H9 (cell line): ENCODE measurements at regions not wholly inside any gene's neighbourhood (a gene's known extent, or its start where the extent isn't known, plus 50 kb on each side); places are given as distances from the start of the nearest gene placed in this dataset.

Experiments
- DNase-seq: peaks from one replicate; pipeline ENCODE4 v3.0.0-alpha.2; 2017
- H2AFZ ChIP-seq: one replicate; pipeline ENCODE4 v1.6.1; 2013; ENCODE audit warnings: mild to moderate bottlenecking, low read length, control low read depth, moderate library complexity
- H2AK5ac ChIP-seq: 2 replicates; pipeline ENCODE4 v1.6.1; 2013; ENCODE audit warnings: low read length, control low read depth, mixed read lengths; ENCODE audit not compliant: insufficient read length
- H2BK120ac ChIP-seq: one replicate; pipeline ENCODE4 v1.6.1; 2013; ENCODE audit warnings: low read depth, mild to moderate bottlenecking, low read length, control low read depth, inconsistent platforms; ENCODE audit not compliant: poor library complexity, severe bottlenecking
- H2BK12ac ChIP-seq: 2 replicates; pipeline ENCODE4 v1.6.1; 2013; ENCODE audit warnings: low read length, control low read depth, mixed read lengths, low read depth; ENCODE audit not compliant: insufficient read length
- H2BK15ac ChIP-seq: 2 replicates; pipeline ENCODE4 v1.6.1; 2013; ENCODE audit warnings: low read depth, low read length, control low read depth
- H2BK20ac ChIP-seq: one replicate; pipeline ENCODE4 v1.6.1; 2013; ENCODE audit warnings: low read depth, mild to moderate bottlenecking, low read length, control low read depth, inconsistent platforms; ENCODE audit not compliant: poor library complexity, severe bottlenecking
- H2BK5ac ChIP-seq: 2 replicates; pipeline ENCODE4 v1.6.1; 2013; ENCODE audit warnings: low read length, control low read depth, mixed read lengths; ENCODE audit not compliant: insufficient read length
- H3K14ac ChIP-seq: 2 replicates; pipeline ENCODE4 v1.6.1; 2013; ENCODE audit warnings: low read length, control low read depth; ENCODE audit not compliant: insufficient read depth
- H3K18ac ChIP-seq: 2 replicates; pipeline ENCODE4 v1.6.1; 2013; ENCODE audit warnings: low read depth, mild to moderate bottlenecking, mixed read lengths, low read length, control low read depth; ENCODE audit not compliant: insufficient read length
- H3K23ac ChIP-seq: 2 replicates; pipeline ENCODE4 v1.6.1; 2013; ENCODE audit warnings: low read length, control low read depth, mixed read lengths, low read depth; ENCODE audit not compliant: insufficient read length
- H3K23me2 ChIP-seq: 2 replicates; pipeline ENCODE4 v1.6.1; 2013; ENCODE audit warnings: low read depth, mild to moderate bottlenecking, mixed read lengths, low read length, control low read depth; ENCODE audit not compliant: insufficient read length, poor library complexity, severe bottlenecking
- H3K27ac ChIP-seq: 2 replicates; pipeline ENCODE4 v1.5.1; 2013; ENCODE audit warnings: low read length, control low read depth, mixed read lengths, low read depth; ENCODE audit not compliant: insufficient read length
- H3K27me3 ChIP-seq: 2 replicates; pipeline ENCODE4 v1.6.1; 2013; ENCODE audit warnings: low read length, control low read depth, inconsistent platforms; ENCODE audit not compliant: insufficient read depth
- H3K4ac ChIP-seq: 2 replicates; pipeline ENCODE4 v1.6.1; 2013; ENCODE audit warnings: low read depth, mild to moderate bottlenecking, control low read depth, inconsistent platforms, low read length, moderate library complexity
- H3K4me1 ChIP-seq: 2 replicates; pipeline ENCODE4 v1.6.1; 2013; ENCODE audit warnings: low read length, control low read depth, inconsistent platforms; ENCODE audit not compliant: insufficient read depth
- H3K4me2 ChIP-seq: 2 replicates; pipeline ENCODE4 v1.6.1; 2013; ENCODE audit warnings: low read length, control low read depth, mixed read lengths; ENCODE audit not compliant: insufficient read length, insufficient read depth
- H3K56ac ChIP-seq: 2 replicates; pipeline ENCODE4 v1.6.1; 2013; ENCODE audit warnings: low read depth, mild to moderate bottlenecking, mixed read lengths, low read length, control low read depth; ENCODE audit not compliant: insufficient read length
- H3K79me1 ChIP-seq: 2 replicates; pipeline ENCODE4 v1.6.1; 2013; ENCODE audit warnings: low read depth, mild to moderate bottlenecking, moderate library complexity, low read length, control low read depth, inconsistent platforms; ENCODE audit not compliant: insufficient read depth, poor library complexity, severe bottlenecking
- H3K79me2 ChIP-seq: 2 replicates; pipeline ENCODE4 v1.6.1; 2013; ENCODE audit warnings: low read length, control low read depth, inconsistent platforms; ENCODE audit not compliant: insufficient read depth
- H3K9ac ChIP-seq: 2 replicates; pipeline ENCODE4 v1.6.1; 2013; ENCODE audit warnings: low read length, control low read depth, mixed read lengths; ENCODE audit not compliant: insufficient read length; ENCODE audit errors: extremely low read depth
- H3K9me3 ChIP-seq: one replicate; pipeline ENCODE4 v1.6.1; 2013; ENCODE audit warnings: low read depth, low read length, inconsistent platforms; ENCODE audit not compliant: control insufficient read depth
- H3T11ph ChIP-seq: one replicate; pipeline ENCODE4 v1.6.1; 2013; ENCODE audit warnings: mild to moderate bottlenecking, low read length, control low read depth, inconsistent platforms
- H4K20me1 ChIP-seq: one replicate; pipeline ENCODE4 v1.6.1; 2013; ENCODE audit not compliant: control insufficient read depth, insufficient read length, insufficient read depth
- H4K5ac ChIP-seq: 2 replicates; pipeline ENCODE4 v1.6.1; 2013; ENCODE audit warnings: low read depth, mild to moderate bottlenecking, mixed read lengths, low read length, control low read depth; ENCODE audit not compliant: insufficient read length
- H4K8ac ChIP-seq: replicated peaks from 2 replicates; pipeline ENCODE4 v1.6.1; 2013; ENCODE audit warnings: low read length, control low read depth, mixed read lengths, low read depth; ENCODE audit not compliant: insufficient read length
- H4K91ac ChIP-seq: 2 replicates; pipeline ENCODE4 v1.6.1; 2013; ENCODE audit warnings: low read depth, mild to moderate bottlenecking, moderate library complexity, mixed read lengths, low read length, control low read depth; ENCODE audit not compliant: insufficient read length
- H3K27ac Mint-ChIP-seq, 3 experiments: 2 replicates in 2 of 3; 3 replicates in 1 of 3; pipeline ENCODE4 v1.8.0; 2020 to 2021; ENCODE audit warnings: mixed read lengths in 3 of 3, mild to moderate bottlenecking in 1 of 3, moderate library complexity in 1 of 3
- H3K27me3 Mint-ChIP-seq: 2 replicates; pipeline ENCODE4 v1.8.0; 2021; ENCODE audit warnings: low read depth, mild to moderate bottlenecking, moderate library complexity, mixed read lengths
- H3K36me3 Mint-ChIP-seq, 3 experiments: 2 replicates in 2 of 3; 3 replicates in 1 of 3; pipeline ENCODE4 v1.8.0; 2020 to 2021; ENCODE audit warnings: low read depth in 3 of 3, mixed read lengths in 3 of 3; ENCODE audit not compliant: insufficient read depth in 1 of 3
- H3K4me1 Mint-ChIP-seq, 2 experiments: 2 replicates each; pipeline ENCODE4 v1.8.0; 2020; ENCODE audit warnings: mixed read lengths in 2 of 2
- H3K4me3 Mint-ChIP-seq, 2 experiments: 2 replicates in 1 of 2; 3 replicates in 1 of 2; pipeline ENCODE4 v1.8.0; 2020 to 2021; ENCODE audit warnings: mild to moderate bottlenecking in 2 of 2, mixed read lengths in 2 of 2, moderate library complexity in 1 of 2
- H3K9me3 Mint-ChIP-seq, 2 experiments: 2 replicates in 1 of 2; 3 replicates in 1 of 2; pipeline ENCODE4 v1.8.0; 2020; ENCODE audit warnings: mild to moderate bottlenecking in 2 of 2, mixed read lengths in 2 of 2, moderate library complexity in 1 of 2
- WGBS: extraction: QIAGEN DNeasy Blood & Tissue Kit; methylation state at CpG from one replicate; pipeline ENCODE4 v1.1.7; 2013; ENCODE audit warnings: missing lambda C conversion rate, low lambda C conversion rate, mixed read lengths; ENCODE audit not compliant: insufficient read length; ENCODE audit errors: extremely low coverage; 5-methylcytosine and 5-hydroxymethylcytosine counted together
- TF ChIP-seq, protein P1 (sequence below): fragments of 200-600 bp; sonication (generic); conservative IDR thresholded peaks from 3 replicates; pipeline ENCODE4 v1.8.0; 2021; ENCODE audit warnings: antibody characterized with exemption, mild to moderate bottlenecking

- Histone ChIP-seq H4K91ac (no peak overlapping the region), H3K9ac (no peak overlapping the region), H2AFZ (no peak overlapping the region), H3K4me2 (no peak overlapping the region), H3K27ac (no peak overlapping the region), H2BK5ac (no peak overlapping the region), H3K18ac (no peak overlapping the region), H3K14ac (no peak overlapping the region), H3K27me3 (no peaks in the 10 kb centered on the region), H4K5ac (no peak overlapping the region), H4K20me1 (no peaks in the 10 kb centered on the region), H2BK120ac (no peak overlapping the region), H4K8ac (no peak overlapping the region), H2AK5ac (no peak overlapping the region), H3K79me2 (no peaks in the 10 kb centered on the region), H2BK15ac (no peak overlapping the region), H3K56ac (no peak overlapping the region), H2BK20ac (no peak overlapping the region), H3K23ac (no peak overlapping the region), H3K9me3 (no peaks in the 10 kb centered on the region), H3K4me1 (no peaks in the 10 kb centered on the region), H3K79me1 (no peaks in the 10 kb centered on the region), H3K4ac (no peak overlapping the region), H3T11ph (no peak overlapping the region), H3K23me2 (no peaks in the 10 kb centered on the region), H2BK12ac (no peak overlapping the region)
- Mint-ChIP-seq H3K27me3 (no peaks in the 10 kb centered on the region), H3K4me3 (no peak overlapping the region), H3K4me1 (peaks cover 3 to 4% of the 10 kb centered on the region in 2 experiments; a peak in 3 of 4 replicates), H3K27ac (no peak overlapping the region), H3K36me3 (no peaks in the 10 kb centered on the region), H3K9me3 (no peaks in the 10 kb centered on the region; a peak in 1 of 5 replicates)
- no CpG with 5 or more reads among the region's 13 CpGs for WGBS
- no peak for DNase-seq
- TF ChIP-seq, protein P1, sequence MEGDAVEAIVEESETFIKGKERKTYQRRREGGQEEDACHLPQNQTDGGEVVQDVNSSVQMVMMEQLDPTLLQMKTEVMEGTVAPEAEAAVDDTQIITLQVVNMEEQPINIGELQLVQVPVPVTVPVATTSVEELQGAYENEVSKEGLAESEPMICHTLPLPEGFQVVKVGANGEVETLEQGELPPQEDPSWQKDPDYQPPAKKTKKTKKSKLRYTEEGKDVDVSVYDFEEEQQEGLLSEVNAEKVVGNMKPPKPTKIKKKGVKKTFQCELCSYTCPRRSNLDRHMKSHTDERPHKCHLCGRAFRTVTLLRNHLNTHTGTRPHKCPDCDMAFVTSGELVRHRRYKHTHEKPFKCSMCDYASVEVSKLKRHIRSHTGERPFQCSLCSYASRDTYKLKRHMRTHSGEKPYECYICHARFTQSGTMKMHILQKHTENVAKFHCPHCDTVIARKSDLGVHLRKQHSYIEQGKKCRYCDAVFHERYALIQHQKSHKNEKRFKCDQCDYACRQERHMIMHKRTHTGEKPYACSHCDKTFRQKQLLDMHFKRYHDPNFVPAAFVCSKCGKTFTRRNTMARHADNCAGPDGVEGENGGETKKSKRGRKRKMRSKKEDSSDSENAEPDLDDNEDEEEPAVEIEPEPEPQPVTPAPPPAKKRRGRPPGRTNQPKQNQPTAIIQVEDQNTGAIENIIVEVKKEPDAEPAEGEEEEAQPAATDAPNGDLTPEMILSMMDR, result no peak
These were observed 193.7 kb upstream of the BTG1 start for GRCh38 chr12:92339198-92339821.
